ENCODE measurements at regions not wholly inside any gene's neighbourhood (a gene's known extent, or its start where the extent isn't known, plus 50 kb on each side); places are given as distances from the start of the nearest gene placed in this dataset.

DNA sequence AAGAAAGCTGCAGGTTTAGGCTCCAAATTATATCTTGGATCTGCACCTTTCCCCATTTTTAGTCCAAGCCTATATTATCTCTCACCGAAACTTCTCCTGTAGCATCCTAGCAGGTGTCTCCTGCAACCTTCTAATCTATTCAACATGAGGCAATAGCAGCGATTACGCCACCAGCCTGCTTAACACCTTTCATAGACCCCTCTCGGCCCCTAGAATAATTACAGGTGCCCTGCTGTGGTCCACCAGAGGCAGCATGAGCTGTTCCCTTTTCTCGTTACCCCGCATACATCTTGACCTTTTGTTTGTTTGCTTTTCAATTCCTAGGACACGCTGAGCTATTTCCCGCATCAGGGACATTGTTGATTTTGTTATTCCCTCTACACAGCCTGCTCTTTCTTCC lies 361.9 kb downstream of the CYRIA start:
- no peak for DNase-seq (ENCODE audit: extremely low read depth in 1 of 2, low read depth in 1 of 2)

DNA sequence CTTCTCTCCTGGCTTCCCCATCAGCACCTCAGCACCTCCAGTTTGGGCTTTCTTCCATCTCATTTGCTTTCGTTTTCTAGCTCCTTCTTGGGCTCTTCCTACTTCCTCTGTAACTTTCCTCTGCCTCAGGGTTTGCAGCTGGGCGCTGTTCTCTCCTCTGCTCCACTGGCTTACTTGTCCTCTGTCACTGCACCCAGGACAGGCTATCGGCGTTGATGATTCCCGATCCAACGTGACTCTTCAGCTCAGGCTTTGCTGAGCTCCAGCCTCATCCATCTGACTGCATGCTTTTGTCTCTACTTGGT lies 362.4 kb downstream of the CYRIA start:
- DNase-seq (ENCODE audit: extremely low read depth in 1 of 2, low read depth in 1 of 2) = no peak

DNA sequence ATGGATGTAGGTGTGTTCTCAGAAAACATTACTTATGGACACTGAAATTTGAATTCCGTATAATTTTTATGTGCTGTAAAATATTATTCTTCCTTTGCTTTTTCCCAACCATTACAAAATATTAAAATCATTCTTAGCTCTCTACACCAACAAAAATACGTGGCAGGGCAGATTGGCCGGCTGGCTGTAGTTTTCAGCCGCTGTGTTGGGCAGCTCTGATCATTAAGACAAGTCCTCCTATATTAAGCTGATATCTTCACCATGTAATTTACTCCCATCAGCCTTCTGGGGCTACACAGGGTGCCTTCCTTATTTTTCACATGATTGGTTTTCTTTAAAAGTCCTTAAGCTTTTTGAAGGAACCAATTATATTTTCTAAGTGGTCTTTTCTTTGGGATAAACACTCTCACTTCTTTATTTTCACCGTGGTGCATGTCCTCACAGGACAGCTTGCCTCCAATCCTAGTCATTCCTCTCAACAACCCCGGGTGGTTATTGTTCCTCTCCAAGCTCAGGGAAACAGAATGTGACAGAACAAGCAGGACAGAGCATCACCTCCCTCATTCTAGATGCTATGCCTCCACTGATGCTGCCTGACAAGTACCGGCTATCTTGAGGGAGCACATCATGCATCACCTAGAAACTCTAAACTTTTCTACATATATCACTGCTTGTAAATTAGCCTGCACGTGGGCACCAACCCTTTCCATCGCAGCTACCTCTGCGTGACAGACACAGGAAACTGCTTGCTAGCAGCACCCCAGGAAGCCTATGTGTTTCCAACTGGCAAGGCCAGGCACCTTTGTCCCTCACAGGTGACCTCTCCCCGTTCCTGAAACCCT lies 362.3 kb downstream of the MYCN start:
- no peak for DNase-seq (ENCODE audit: extremely low read depth in 1 of 2, low read depth in 1 of 2)

DNA sequence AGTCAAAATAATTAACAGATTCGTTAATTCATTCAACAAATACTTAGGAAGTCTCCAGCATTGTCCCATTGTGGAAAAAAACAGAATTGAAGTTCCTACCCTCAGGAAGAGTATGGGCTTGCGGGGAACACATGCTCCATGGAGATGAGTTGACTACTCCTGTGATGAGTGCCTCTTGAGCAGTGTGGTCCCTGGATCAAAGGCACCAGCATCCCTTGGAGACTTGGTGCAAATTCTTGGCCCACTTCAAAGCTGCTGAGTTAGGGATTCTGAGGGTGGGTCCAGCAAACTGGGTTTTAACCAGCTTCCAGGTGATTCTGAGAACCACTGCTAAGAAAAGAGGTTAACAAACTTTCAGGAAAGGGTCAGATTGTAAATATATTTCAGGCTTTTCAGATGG lies 361.6 kb downstream of the MYCN start:
- no peak for DNase-seq (ENCODE audit: extremely low read depth in 1 of 2, low read depth in 1 of 2)

DNA sequence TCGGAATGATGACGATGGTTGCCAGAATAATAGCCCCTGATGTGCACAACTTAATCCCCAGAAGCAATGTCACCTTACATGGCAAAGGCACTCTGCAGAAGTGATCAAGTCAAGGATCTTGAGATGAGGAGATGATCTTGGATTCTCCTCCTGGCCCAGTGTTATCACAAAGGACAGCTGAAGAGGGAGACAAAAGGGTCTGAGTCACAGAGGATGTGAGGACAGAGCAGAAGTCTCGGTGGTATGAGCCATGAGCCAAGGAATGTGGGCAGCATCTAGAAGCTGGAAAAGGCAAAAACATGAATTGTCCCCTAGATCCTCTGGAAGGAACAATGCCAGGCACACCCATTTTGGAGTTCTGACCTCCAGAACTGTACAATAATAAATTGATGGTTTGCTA lies 358.5 kb downstream of the MYCN start:
- no peak for DNase-seq (ENCODE audit: extremely low read depth in 1 of 2, low read depth in 1 of 2)

DNA sequence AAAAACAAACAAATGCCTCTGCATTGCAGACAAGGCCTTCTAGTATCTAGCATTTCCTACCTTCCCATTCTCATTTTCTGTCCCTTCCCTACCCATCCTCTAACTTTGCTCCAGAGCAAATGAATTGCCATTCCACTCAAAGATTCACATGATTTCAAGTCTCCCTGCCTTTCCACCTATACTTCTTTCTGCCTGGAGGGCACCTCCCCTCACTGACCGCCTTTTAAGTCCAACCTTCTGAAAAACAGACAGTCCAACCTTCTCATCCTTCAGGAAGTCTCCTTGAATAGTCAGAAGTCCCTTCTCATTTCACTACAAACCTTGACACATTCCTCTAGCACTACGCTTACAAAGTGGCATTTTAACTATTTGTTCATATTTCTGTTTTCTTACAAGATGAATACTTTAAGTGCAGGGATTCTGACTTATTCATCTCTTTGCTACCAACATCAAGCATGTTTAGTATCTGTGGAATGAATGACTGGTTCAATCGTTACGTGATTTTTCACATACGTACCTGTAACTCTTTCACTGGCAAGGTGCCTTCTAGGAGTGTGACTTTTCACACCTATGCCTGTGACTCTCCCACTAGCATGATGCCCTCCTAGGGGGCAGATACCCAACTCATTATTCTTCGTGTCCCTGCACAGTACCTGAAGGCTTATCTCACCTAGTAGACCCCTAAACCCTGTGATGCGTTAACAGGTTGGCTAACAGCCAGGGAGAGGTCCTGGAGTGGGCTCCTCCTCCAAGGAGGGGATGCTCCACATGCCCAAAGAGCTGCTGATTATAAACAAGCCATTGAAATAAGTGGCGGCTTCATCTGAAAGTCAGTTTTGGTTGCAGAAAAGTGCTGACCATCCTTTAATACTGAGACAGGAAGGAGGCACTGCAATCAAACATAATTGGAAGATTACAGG lies 356.2 kb downstream of the MYCN start:
- DNase-seq (ENCODE audit: extremely low read depth in 1 of 2, low read depth in 1 of 2) = no peak

DNA sequence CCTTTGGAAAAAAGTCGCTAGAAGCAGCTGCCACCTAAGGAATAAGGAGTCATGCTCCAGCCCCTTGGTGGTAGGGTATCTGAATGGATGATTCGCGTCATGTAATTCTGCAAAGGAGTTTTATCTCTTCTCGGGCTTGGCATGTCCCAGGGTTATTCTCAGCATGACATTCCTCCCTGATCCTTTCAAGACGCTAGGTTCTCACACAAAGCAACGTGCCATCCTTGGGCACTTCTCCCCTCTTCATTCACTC lies 355.6 kb downstream of the MYCN start:
- DNase-seq (ENCODE audit: extremely low read depth in 1 of 2, low read depth in 1 of 2) = no peak

DNA sequence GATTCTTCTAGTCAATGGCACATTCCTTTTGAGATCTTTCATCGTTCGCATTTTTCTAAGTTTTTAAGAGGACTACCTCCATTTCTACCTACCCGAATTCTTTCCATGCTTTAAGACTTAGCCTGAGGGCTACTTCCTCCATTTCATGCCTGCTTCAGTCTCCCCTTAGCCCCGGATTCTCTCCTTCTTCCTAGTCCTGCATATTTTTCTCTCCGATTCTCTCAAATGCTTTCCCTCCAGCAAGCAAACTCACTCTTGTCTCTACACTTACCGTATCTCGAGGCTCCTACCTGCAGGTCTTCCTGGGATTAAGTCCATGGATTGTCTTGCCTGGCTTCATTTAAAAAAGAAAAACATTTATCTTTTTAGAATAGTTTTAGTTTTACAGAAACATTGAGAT lies 354.4 kb downstream of the MYCN start:
- no peak for DNase-seq (ENCODE audit: extremely low read depth in 1 of 2, low read depth in 1 of 2)

GRCh38 chr2:16293871-16294270 lies 353.5 kb downstream of the MYCN start:
- no peak for DNase-seq (ENCODE audit: extremely low read depth in 1 of 2, low read depth in 1 of 2)

DNA sequence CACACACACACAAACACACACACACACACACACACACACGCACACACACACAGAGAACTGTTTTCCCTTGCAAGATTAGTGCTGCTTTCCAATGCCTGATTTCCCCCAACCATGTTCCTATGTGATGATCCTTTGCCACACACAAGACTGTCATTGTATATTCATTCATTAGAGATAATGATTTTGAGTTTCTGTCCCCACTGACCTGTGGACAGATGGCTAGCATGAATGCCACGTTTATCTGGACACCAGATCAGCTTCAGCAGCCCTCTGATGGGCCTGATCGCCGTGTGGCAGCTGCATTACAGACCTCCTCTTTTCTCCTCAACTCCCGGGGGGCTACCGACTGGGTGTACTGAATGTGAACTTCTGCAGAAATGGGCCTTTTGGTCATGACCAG lies 353.0 kb downstream of the MYCN start:
- DNase-seq (ENCODE audit: extremely low read depth in 1 of 2, low read depth in 1 of 2) = no peak

GRCh38 chr2:16291731-16292550 lies 351.6 kb downstream of the MYCN start:
- DNase-seq (ENCODE audit: extremely low read depth in 1 of 2, low read depth in 1 of 2) = no peak

- DNase-seq (ENCODE audit: extremely low read depth in 1 of 2, low read depth in 1 of 2) = no peak
Observed at GRCh38 chr2:16291226-16291625, 350.9 kb downstream of the MYCN start.

DNA sequence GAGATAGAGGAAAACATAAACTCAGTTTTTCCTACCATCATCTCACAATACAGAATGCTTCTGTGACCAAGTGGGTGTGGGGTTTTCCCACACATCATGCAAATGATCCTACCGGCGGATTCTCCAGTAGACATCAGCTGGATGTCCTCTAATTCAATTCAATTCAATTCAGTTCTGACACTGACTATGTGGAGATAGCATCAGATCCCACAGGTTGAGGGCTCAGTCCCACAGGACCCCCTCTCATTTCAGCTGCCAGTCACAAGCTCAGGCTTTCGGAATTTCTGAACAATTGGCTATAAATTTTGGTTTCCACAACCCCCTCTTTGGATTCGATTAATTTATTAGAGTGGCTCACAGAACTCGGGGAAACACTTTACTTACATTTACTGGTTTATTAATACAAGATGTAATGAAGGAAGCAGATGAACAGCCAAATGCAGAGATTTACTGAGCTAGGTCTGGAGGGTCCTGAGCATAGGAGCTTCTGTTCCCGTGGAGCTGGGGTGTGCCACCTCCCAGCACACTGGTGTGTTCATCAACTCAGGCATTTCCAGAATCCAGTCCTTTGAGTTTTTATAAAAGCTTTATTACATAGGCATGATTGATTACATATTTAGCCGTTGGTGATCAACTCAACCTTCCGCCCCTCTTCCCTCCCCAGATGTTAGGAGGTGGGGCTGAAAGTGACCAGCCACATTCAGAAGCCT lies 350.1 kb downstream of the MYCN start:
- DNase-seq (ENCODE audit: extremely low read depth in 1 of 2, low read depth in 1 of 2) = no peak

- no peak for DNase-seq (ENCODE audit: extremely low read depth in 1 of 2, low read depth in 1 of 2)
Observed at GRCh38 chr2:16288371-16289112, 348.2 kb downstream of the MYCN start.

GRCh38 chr2:16287831-16288230 lies 347.5 kb downstream of the MYCN start:
- DNase-seq (ENCODE audit: extremely low read depth in 1 of 2, low read depth in 1 of 2) = no peak

DNA sequence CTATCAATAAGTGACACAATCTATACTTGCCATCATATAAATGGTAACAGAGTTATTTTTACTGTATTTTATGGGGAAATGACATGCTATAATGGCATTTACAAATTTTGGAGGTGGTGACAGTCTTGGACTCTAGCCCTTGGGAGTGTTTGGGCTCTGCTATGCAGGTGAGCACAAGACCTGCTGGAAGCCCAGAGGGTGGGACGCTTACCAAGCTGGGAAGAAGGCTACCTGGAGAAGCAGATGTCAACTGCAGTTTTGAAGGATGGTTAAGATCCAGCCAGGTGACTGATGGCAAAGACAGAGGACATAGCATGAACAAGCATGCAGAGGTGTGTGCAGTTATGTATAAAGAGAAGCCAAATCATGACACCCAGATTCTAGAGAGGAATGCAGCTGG lies 346.9 kb downstream of the MYCN start:
- no peak for DNase-seq (ENCODE audit: extremely low read depth in 1 of 2, low read depth in 1 of 2)

GRCh38 chr2:16285813-16286510 lies 345.6 kb downstream of the MYCN start:
- DNase-seq (ENCODE audit: extremely low read depth in 1 of 2, low read depth in 1 of 2) = no peak

DNA sequence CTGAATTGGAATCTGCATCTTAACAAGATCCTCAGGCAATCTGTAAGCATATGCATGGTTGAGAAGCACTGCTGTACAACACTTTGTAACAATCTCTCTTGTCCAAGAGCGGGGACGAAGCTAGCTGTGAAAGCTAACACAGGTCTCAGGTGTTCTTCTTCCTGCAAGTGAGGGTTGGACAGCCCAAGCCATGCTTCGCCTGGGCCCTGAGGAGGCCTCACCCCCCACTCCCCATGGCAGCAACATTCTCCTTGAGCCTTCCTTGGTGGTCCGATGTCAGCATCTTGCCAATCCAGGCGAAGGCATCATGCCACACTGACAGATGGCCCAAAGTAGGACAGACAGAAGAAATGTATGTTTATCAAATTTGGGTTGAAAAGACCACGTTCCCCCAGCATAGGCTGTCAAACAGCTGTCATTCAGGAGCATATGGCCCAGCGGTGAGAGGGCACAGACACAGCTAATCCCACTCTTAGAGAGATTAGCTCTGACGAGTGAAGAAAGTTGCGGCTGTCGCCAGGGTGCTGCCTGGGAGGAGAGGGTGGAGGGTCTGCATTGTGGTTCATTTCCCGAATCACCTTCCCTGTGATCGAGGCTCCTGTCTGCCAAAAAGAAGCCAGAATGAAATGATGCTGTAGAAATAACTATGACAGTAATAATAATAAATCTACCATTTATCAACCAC lies 344.7 kb downstream of the MYCN start:
- no peak for DNase-seq (ENCODE audit: extremely low read depth in 1 of 2, low read depth in 1 of 2)
